OCI-LY1 (cell line): ENCODE measurements at regions not wholly inside any gene's neighbourhood (a gene's known extent, or its start where the extent isn't known, plus 50 kb on each side); places are given as distances from the start of the nearest gene placed in this dataset.

ENCODE experiments used
- H2AFZ ChIP-seq: fragments of 200-600 bp; sonication (generic), shearing (Covaris generic); 2 replicates; pipeline ENCODE4 v1.6.0; 2014; ENCODE audit warnings: antibody characterized with exemption, mild to moderate bottlenecking, low read length
- H3F3A ChIP-seq: fragments of 200-600 bp; sonication (generic), shearing (Covaris generic); 2 replicates; pipeline ENCODE4 v1.6.0; 2014; ENCODE audit warnings: mild to moderate bottlenecking, antibody characterized with exemption, low read length, moderate library complexity; ENCODE audit not compliant: insufficient read depth
- H3K27ac ChIP-seq: fragments of 200-600 bp; sonication (generic); 2 replicates; pipeline ENCODE4 v1.5.1; 2014; ENCODE audit warnings: low read length, mixed run types, mild to moderate bottlenecking, low read depth; ENCODE audit not compliant: poor library complexity, severe bottlenecking
- H3K27me3 ChIP-seq: fragments of 200-600 bp; sonication (generic); 2 replicates; pipeline ENCODE4 v1.6.0; 2014; ENCODE audit warnings: antibody characterized with exemption, mild to moderate bottlenecking, low read length, moderate library complexity; ENCODE audit not compliant: insufficient read depth
- H3K36me3 ChIP-seq: fragments of 200-600 bp; sonication (generic); 2 replicates; pipeline ENCODE4 v1.6.1; 2014; ENCODE audit warnings: mild to moderate bottlenecking, antibody characterized with exemption, low read length, moderate library complexity, mixed read lengths; ENCODE audit not compliant: insufficient read depth
- H3K4me1 ChIP-seq: fragments of 200-600 bp; sonication (generic); 2 replicates; pipeline ENCODE4 v1.5.1; 2014; ENCODE audit warnings: mild to moderate bottlenecking, low read length, moderate library complexity; ENCODE audit not compliant: insufficient read depth, severe bottlenecking
- H3K4me2 ChIP-seq: fragments of 200-600 bp; sonication (generic), shearing (Covaris generic); 2 replicates; pipeline ENCODE4 v1.6.1; 2014; ENCODE audit warnings: low read length
- H3K4me3 ChIP-seq: fragments of 200-600 bp; sonication (generic); 2 replicates; pipeline ENCODE4 v1.5.1; 2014; ENCODE audit warnings: low read length, low read depth, mild to moderate bottlenecking, mixed read lengths; ENCODE audit not compliant: poor library complexity, severe bottlenecking
- H3K79me2 ChIP-seq: fragments of 200-600 bp; shearing (Covaris generic); 2 replicates; pipeline ENCODE4 v1.6.1; 2016; ENCODE audit warnings: mixed run types, low read length, mixed read lengths; ENCODE audit not compliant: insufficient read depth
- H3K9ac ChIP-seq: fragments of 200-600 bp; sonication (generic), shearing (Covaris generic); 2 replicates; pipeline ENCODE4 v1.6.1; 2014; ENCODE audit warnings: mild to moderate bottlenecking, low read length, mixed read lengths
- H3K9me2 ChIP-seq: fragments of 200-600 bp; sonication (generic), shearing (Covaris generic); 2 replicates; pipeline ENCODE4 v1.6.1; 2014; ENCODE audit warnings: low read depth, mild to moderate bottlenecking, low read length, mixed read lengths
- H3K9me3 ChIP-seq: fragments of 200-600 bp; shearing (Covaris generic); 2 replicates; pipeline ENCODE4 v1.6.1; 2014; ENCODE audit warnings: low read length, mixed read lengths
- H4K20me1 ChIP-seq: fragments of 200-600 bp; sonication (generic), shearing (Covaris generic); 2 replicates; pipeline ENCODE4 v1.6.0; 2016; ENCODE audit warnings: mild to moderate bottlenecking, low read length; ENCODE audit not compliant: insufficient read depth
- EZH2 ChIP-seq: fragments of 200-600 bp; sonication (generic), shearing (Covaris generic); IDR thresholded peaks from 2 replicates; pipeline ENCODE4 v1.8.0; 2017; ENCODE audit warnings: borderline replicate concordance, mixed run types, mild to moderate bottlenecking, antibody characterized with exemption, low read length, moderate library complexity, mixed read lengths
- TF ChIP-seq, protein P1 (sequence below): fragments of 200-600 bp; sonication (generic), shearing (Covaris generic); IDR thresholded peaks from 2 replicates; pipeline ENCODE4 v1.5.1; 2017; ENCODE audit warnings: mild to moderate bottlenecking, antibody characterized with exemption, low read length, moderate library complexity, mixed read lengths

DNA sequence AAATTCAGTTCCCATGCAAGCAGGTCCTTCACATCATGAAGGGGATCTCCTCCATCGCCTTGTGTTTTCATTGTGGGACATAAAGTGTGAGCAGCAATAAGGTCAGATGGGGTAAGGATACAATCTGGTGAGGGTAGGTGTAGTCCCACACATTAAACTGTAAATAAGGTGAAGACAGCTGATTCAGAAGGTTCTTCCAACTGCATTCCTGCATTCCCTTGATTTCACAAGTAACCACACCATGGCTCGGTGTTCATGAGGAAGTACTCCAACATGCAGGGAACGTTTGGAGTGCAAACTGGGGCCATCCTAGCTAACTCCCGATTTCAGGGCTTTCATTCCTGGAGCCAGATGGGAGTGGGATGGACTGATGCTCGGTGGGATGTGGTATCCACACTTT lies 680.7 kb upstream of the TSPY4 start:
- H3K36me3 ChIP-seq = no peaks in the 10 kb centered on the region
- no peaks in the 10 kb centered on the region for H3F3A ChIP-seq
- H3K9me2 ChIP-seq = no peaks in the 10 kb centered on the region
- H3K4me2 ChIP-seq = no peak overlapping the region
- H3K27me3 ChIP-seq = no peaks in the 10 kb centered on the region
- H3K79me2 ChIP-seq = no peaks in the 10 kb centered on the region
- H3K27ac ChIP-seq = no peak overlapping the region
- no peak for TF ChIP-seq EZH2
- TF ChIP-seq, protein P1, sequence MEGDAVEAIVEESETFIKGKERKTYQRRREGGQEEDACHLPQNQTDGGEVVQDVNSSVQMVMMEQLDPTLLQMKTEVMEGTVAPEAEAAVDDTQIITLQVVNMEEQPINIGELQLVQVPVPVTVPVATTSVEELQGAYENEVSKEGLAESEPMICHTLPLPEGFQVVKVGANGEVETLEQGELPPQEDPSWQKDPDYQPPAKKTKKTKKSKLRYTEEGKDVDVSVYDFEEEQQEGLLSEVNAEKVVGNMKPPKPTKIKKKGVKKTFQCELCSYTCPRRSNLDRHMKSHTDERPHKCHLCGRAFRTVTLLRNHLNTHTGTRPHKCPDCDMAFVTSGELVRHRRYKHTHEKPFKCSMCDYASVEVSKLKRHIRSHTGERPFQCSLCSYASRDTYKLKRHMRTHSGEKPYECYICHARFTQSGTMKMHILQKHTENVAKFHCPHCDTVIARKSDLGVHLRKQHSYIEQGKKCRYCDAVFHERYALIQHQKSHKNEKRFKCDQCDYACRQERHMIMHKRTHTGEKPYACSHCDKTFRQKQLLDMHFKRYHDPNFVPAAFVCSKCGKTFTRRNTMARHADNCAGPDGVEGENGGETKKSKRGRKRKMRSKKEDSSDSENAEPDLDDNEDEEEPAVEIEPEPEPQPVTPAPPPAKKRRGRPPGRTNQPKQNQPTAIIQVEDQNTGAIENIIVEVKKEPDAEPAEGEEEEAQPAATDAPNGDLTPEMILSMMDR = no peak
- no peak overlapping the region for H3K9ac ChIP-seq
- no peaks in the 10 kb centered on the region for H4K20me1 ChIP-seq
- H3K9me3 ChIP-seq = no peaks in the 10 kb centered on the region
- H3K4me3 ChIP-seq = no peak overlapping the region
- H3K4me1 ChIP-seq = no peaks in the 10 kb centered on the region
- no peak overlapping the region for H2AFZ ChIP-seq

DNA sequence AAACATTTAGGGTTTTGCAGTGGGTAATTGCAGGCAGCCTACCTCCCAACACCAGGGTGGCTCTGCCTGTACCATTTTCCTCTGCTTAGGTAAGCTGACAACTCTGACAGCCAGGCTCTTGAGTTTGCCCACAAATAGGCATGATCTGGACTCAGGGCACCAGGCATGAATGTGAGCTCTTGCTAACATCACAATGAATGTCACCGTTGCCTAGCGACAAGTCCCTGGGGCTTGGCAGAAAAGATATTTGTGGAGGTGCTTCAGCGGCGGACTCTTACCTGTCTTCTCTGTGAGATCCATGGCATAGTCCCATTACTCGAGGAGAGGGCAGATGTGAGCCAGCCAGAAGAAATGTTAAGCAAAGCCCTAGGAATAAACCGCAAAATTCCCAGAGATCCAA lies 677.5 kb upstream of the TSPY4 start:
- Histone ChIP-seq H3K27me3 (no peaks in the 10 kb centered on the region), H3K79me2 (no peaks in the 10 kb centered on the region), H3K36me3 (no peaks in the 10 kb centered on the region), H3K4me3 (no peak overlapping the region), H3K4me1 (no peaks in the 10 kb centered on the region), H3K4me2 (no peak overlapping the region), H2AFZ (no peak overlapping the region), H4K20me1 (no peaks in the 10 kb centered on the region), H3K9ac (no peak overlapping the region), H3K9me3 (no peaks in the 10 kb centered on the region), H3K27ac (no peak overlapping the region), H3K9me2 (no peaks in the 10 kb centered on the region), H3F3A (no peaks in the 10 kb centered on the region)
- TF ChIP-seq EZH2 = no peak
- TF ChIP-seq, protein P1 = no peak

GRCh38 chrY:8673896-8674295 lies 663.4 kb upstream of the TSPY4 start:
- H3K79me2 ChIP-seq = no peaks in the 10 kb centered on the region
- no peaks in the 10 kb centered on the region for H3K36me3 ChIP-seq
- H3K9me3 ChIP-seq = no peaks in the 10 kb centered on the region
- H3K27me3 ChIP-seq = no peaks in the 10 kb centered on the region
- no peaks in the 10 kb centered on the region for H3K9me2 ChIP-seq
- H3K4me2 ChIP-seq = no peak overlapping the region
- no peaks in the 10 kb centered on the region for H4K20me1 ChIP-seq
- no peak overlapping the region for H2AFZ ChIP-seq
- no peak overlapping the region for H3K9ac ChIP-seq
- H3K4me3 ChIP-seq = no peak overlapping the region
- H3K4me1 ChIP-seq = no peaks in the 10 kb centered on the region
- no peaks in the 10 kb centered on the region for H3F3A ChIP-seq
- no peak for TF ChIP-seq EZH2
- TF ChIP-seq, protein P1 = no peak
- no peak overlapping the region for H3K27ac ChIP-seq
